Keratinocyte (primary cell): ENCODE measurements at regions not wholly inside any gene's neighbourhood (a gene's known extent, or its start where the extent isn't known, plus 50 kb on each side); places are given as distances from the start of the nearest gene placed in this dataset.
A peak's percentile ranks its signal among the peaks of the same experiment; 100 is the strongest.

Experiments
- DNase-seq: peaks from one replicate; pipeline ENCODE4 v3.0.0-alpha.2; 2011; ENCODE audit warnings: low read depth, missing footprints, low spot score
- FAIRE-seq: peaks from 2 replicates; lab custom pipeline; 2011; peaks lifted over from hg19 to GRCh38; lab: Jason Lieb, UNC
- H2AFZ ChIP-seq: 2 replicates; pipeline ENCODE4 v1.6.0; 2012; ENCODE audit warnings: low read length, control low read depth, inconsistent platforms; ENCODE audit not compliant: control insufficient read depth
- H3K27ac ChIP-seq: 2 replicates; pipeline ENCODE4 v1.5.1; 2011; ENCODE audit warnings: low read length; ENCODE audit not compliant: control insufficient read depth, insufficient read depth
- H3K27me3 ChIP-seq: 3 replicates; pipeline ENCODE4 v1.6.0; 2011; ENCODE audit warnings: low read length; ENCODE audit not compliant: control insufficient read depth, insufficient read depth; ENCODE audit errors: extremely low read depth
- H3K36me3 ChIP-seq, 2 experiments: 2 replicates in 1 of 2; 3 replicates in 1 of 2; pipeline ENCODE4 v1.5.1; 2011; ENCODE audit warnings: low read length in 2 of 2, mild to moderate bottlenecking in 1 of 2; ENCODE audit not compliant: control insufficient read depth in 2 of 2, insufficient read depth in 2 of 2; ENCODE audit errors: extremely low read depth in 1 of 2
- H3K4me1 ChIP-seq: 3 replicates; pipeline ENCODE4 v1.5.1; 2011; ENCODE audit warnings: low read length; ENCODE audit not compliant: control insufficient read depth, insufficient read depth; ENCODE audit errors: extremely low read depth
- H3K4me2 ChIP-seq: 3 replicates; pipeline ENCODE4 v1.6.0; 2011; ENCODE audit warnings: low read depth, low read length; ENCODE audit not compliant: control insufficient read depth, insufficient read depth; ENCODE audit errors: extremely low read depth
- H3K4me3 ChIP-seq, 3 experiments: fragments of 200-600 bp in 1 of 3; sonication (generic) in 1 of 3; 2 replicates in 2 of 3; 3 replicates in 1 of 3; pipeline ENCODE4 v1.5.1; 2011 to 2016; ENCODE audit warnings: low read length in 3 of 3, mild to moderate bottlenecking in 3 of 3, control low read depth in 2 of 3, inconsistent platforms in 1 of 3, low read depth in 1 of 3, mixed read lengths in 1 of 3, mixed run types in 1 of 3, moderate library complexity in 1 of 3; ENCODE audit not compliant: control insufficient read depth in 2 of 3, insufficient read depth in 2 of 3; ENCODE audit errors: extremely low read depth in 1 of 3
- H3K79me2 ChIP-seq: 2 replicates; pipeline ENCODE4 v1.6.0; 2012; ENCODE audit warnings: low read length; ENCODE audit not compliant: control insufficient read depth, insufficient read depth
- H3K9ac ChIP-seq: 3 replicates; pipeline ENCODE4 v1.6.0; 2011; ENCODE audit warnings: low read length; ENCODE audit not compliant: control insufficient read depth, insufficient read depth; ENCODE audit errors: extremely low read depth
- H3K9me1 ChIP-seq: 3 replicates; pipeline ENCODE4 v1.6.0; 2011; ENCODE audit warnings: low read length; ENCODE audit not compliant: control insufficient read depth, insufficient read depth; ENCODE audit errors: extremely low read depth
- H3K9me3 ChIP-seq: 2 replicates; pipeline ENCODE4 v1.5.1; 2012; ENCODE audit warnings: low read depth, low read length; ENCODE audit not compliant: control insufficient read depth
- H4K20me1 ChIP-seq: 3 replicates; pipeline ENCODE4 v1.6.0; 2011; ENCODE audit warnings: low read length; ENCODE audit not compliant: control insufficient read depth, insufficient read depth; ENCODE audit errors: extremely low read depth
- CTCF ChIP-seq, 3 experiments: IDR thresholded peaks in 1 of 3; conservative IDR thresholded peaks in 1 of 3; optimal IDR thresholded peaks in 1 of 3; 2 replicates in 2 of 3; 3 replicates in 1 of 3; pipeline versions ENCODE3 to v1.5.1; 2011; ENCODE audit warnings: low read length in 3 of 3, mild to moderate bottlenecking in 3 of 3, moderate library complexity in 2 of 3, control low read depth in 1 of 3, inconsistent platforms in 1 of 3; ENCODE audit not compliant: insufficient read depth in 2 of 3; ENCODE audit errors: extremely low read depth in 1 of 3
- EZH2 ChIP-seq: IDR thresholded peaks from one replicate; pipeline ENCODE4 v1.6.1; 2012; ENCODE audit warnings: inconsistent platforms, mild to moderate bottlenecking, low read length, moderate library complexity
- dilution Hi-C: fragments of 300-500 bp; cut with MboI; formaldehyde crosslinking; loops from one replicate; pipeline ENCODE4 v1.7.0; 2020; ENCODE audit warnings: low sequenced_read_pairs; ENCODE audit not compliant: extremely low pct_ligation_motif_present

GRCh38 chr6:130314271-130314670 lies 51.5 kb upstream of the TMEM200A start:
- no peaks in the 10 kb centered on the region for H3K27me3 ChIP-seq
- FAIRE-seq (no peak), DNase-seq (no peak)
- H3K4me3 ChIP-seq: no peak overlapping the region
- no peak overlapping the region for H3K9ac ChIP-seq
- no peaks in the 10 kb centered on the region for H3K4me1 ChIP-seq
- H2AFZ ChIP-seq: no peak overlapping the region
- no peaks in the 10 kb centered on the region for H3K79me2 ChIP-seq
- no peaks in the 10 kb centered on the region for H3K36me3 ChIP-seq
- dilution Hi-C loops: loop anchor here (25.0 kb wide), 1 partner anchor 448 kb away; no protein-coding TSS in a partner anchor
- H3K9me1 ChIP-seq: no peaks in the 10 kb centered on the region
- no peaks in the 10 kb centered on the region for H4K20me1 ChIP-seq
- H3K9me3 ChIP-seq: no peaks in the 10 kb centered on the region
- TF ChIP-seq EZH2 (no peak), CTCF (optimal IDR thresholded peaks at IDR 0.05 in 1 of 3, IDR thresholded peaks at IDR 0.05 in 1 of 3, conservative IDR thresholded peaks at IDR 0.05 in 1 of 3; ENCODE audit: extremely low read depth in 1 of 3, insufficient read depth in 2 of 3, low read length in 3 of 3) (no peak)
- H3K27ac ChIP-seq: no peak overlapping the region
- H3K4me2 ChIP-seq: no peak overlapping the region

GRCh38 chr6:130313206-130313605 lies 52.6 kb upstream of the TMEM200A start:
- no peak overlapping the region for H3K27ac ChIP-seq
- no peak overlapping the region for H3K4me2 ChIP-seq
- no peaks in the 10 kb centered on the region for H3K9me1 ChIP-seq
- H4K20me1 ChIP-seq: no peaks in the 10 kb centered on the region
- TF ChIP-seq EZH2 (no peak), CTCF (optimal IDR thresholded peaks at IDR 0.05 in 1 of 3, IDR thresholded peaks at IDR 0.05 in 1 of 3, conservative IDR thresholded peaks at IDR 0.05 in 1 of 3; ENCODE audit: extremely low read depth in 1 of 3, insufficient read depth in 2 of 3, low read length in 3 of 3) (no peak)
- H3K27me3 ChIP-seq: no peaks in the 10 kb centered on the region
- H3K9ac ChIP-seq: no peak overlapping the region
- no peaks in the 10 kb centered on the region for H3K79me2 ChIP-seq
- FAIRE-seq (peak; percentile 29), DNase-seq (no peak)
- no peak overlapping the region for H2AFZ ChIP-seq
- dilution Hi-C loops: loop anchor here (25.0 kb wide), 1 partner anchor 449 kb away; no protein-coding TSS in a partner anchor
- H3K9me3 ChIP-seq: no peaks in the 10 kb centered on the region
- H3K4me3 ChIP-seq: no peak overlapping the region
- no peaks in the 10 kb centered on the region for H3K4me1 ChIP-seq
- no peaks in the 10 kb centered on the region for H3K36me3 ChIP-seq
